Kidney (tissue), 13 donors: ENCODE measurements at regions not wholly inside any gene's neighbourhood (a gene's known extent, or its start where the extent isn't known, plus 50 kb on each side); places are given as distances from the start of the nearest gene placed in this dataset.
A peak's percentile ranks its signal among the peaks of the same experiment; 100 is the strongest.

ENCODE experiments used
- DNase-seq, 5 donors: peaks; one replicate each; pipeline ENCODE4 v3.0.0-alpha.2; 2013 to 2020
- FAIRE-seq: peaks from 2 replicates; lab custom pipeline; 2012; peaks lifted over from hg19 to GRCh38; lab: Jason Lieb, UNC
- H3K27ac ChIP-seq, 2 donors: one replicate each; pipeline ENCODE4 v1.7.0; 2013; ENCODE audit warnings: low read depth in 2 of 2, low read length in 2 of 2, inconsistent platforms in 1 of 2
- H3K27me3 ChIP-seq: one replicate; pipeline ENCODE4 v1.7.1; 2013; ENCODE audit warnings: low read length, inconsistent platforms; ENCODE audit not compliant: control insufficient read depth, insufficient read depth
- H3K36me3 ChIP-seq, 3 donors: one replicate each; pipeline versions ENCODE4 v1.7.0 to v1.7.1; 2013; ENCODE audit warnings: low read length in 3 of 3, control low read depth in 1 of 3, inconsistent platforms in 1 of 3; ENCODE audit not compliant: insufficient read depth in 3 of 3, control insufficient read depth in 2 of 3
- H3K4me1 ChIP-seq, 3 donors: one replicate each; pipeline versions ENCODE4 v1.7.0 to v1.7.1; 2013; ENCODE audit warnings: low read length in 3 of 3, inconsistent platforms in 1 of 3, low read depth in 1 of 3; ENCODE audit not compliant: control insufficient read depth in 2 of 3, insufficient read depth in 2 of 3
- H3K4me3 ChIP-seq, 3 donors: one replicate each; pipeline versions ENCODE4 v1.7.0 to v1.8.1; 2013; ENCODE audit warnings: low read length in 3 of 3, control low read depth in 1 of 3, inconsistent platforms in 1 of 3
- H3K9ac ChIP-seq, 3 donors: one replicate each; pipeline versions ENCODE4 v1.7.0 to v1.7.1; 2013; ENCODE audit warnings: low read length in 3 of 3, control low read depth in 1 of 3, inconsistent platforms in 1 of 3
- H3K9me3 ChIP-seq, 3 donors: one replicate each; pipeline versions ENCODE4 v1.7.0 to v1.7.1; 2013; ENCODE audit warnings: low read length in 3 of 3, control low read depth in 1 of 3, inconsistent platforms in 1 of 3; ENCODE audit not compliant: control insufficient read depth in 2 of 3, insufficient read depth in 1 of 3
- CTCF ChIP-seq: IDR thresholded peaks from 3 replicates; pipeline ENCODE4 v1.5.1; 2012; ENCODE audit warnings: mild to moderate bottlenecking, moderate library complexity, borderline replicate concordance; ENCODE audit not compliant: insufficient read depth; ENCODE audit errors: extremely low read depth
- intact Hi-C: fragments of 100-400 bp; cut with DNase I; formaldehyde crosslinking; loops from one replicate; pipeline ENCODE4 v1.11.1; 2022
- donor health status: control.
- donor health status: control.
- donor health status: control.
- donor health status: control.
- donor health status: control.
- donor health status: DM: yes; HTN: yes; CAD: no.
- donor health status: Normal renal cell carcinoma (clear cell type).

GRCh38 chr14:26395726-26396125 is 202.1 kb downstream of the NOVA1 start:
- no peak overlapping the region for H3K27ac ChIP-seq
- H3K9ac ChIP-seq, result no peak overlapping the region
- no peak for TF ChIP-seq CTCF
- H3K4me3 ChIP-seq, result no peak overlapping the region
- H3K9me3 ChIP-seq, result no peaks in the 10 kb centered on the region
- H3K27me3 ChIP-seq, result no peaks in the 10 kb centered on the region
- H3K36me3 ChIP-seq, result no peaks in the 10 kb centered on the region
- no peak for DNase-seq
- no peak for FAIRE-seq
- H3K4me1 ChIP-seq, result peaks cover 0 to 4% (median 3%) of the 10 kb centered on the region in 3 donors
- intact Hi-C loops, result no loop called here

GRCh38 chr14:26394150-26394810 is 203.6 kb downstream of the NOVA1 start:
- no peaks in the 10 kb centered on the region for H3K9me3 ChIP-seq
- no peak overlapping the region for H3K4me3 ChIP-seq
- peak in 3 of 5 donors; percentile 26 to 41 (median 37) for DNase-seq
- no peaks in the 10 kb centered on the region for H3K36me3 ChIP-seq
- peaks cover 0 to 4% (median 3%) of the 10 kb centered on the region in 3 donors for H3K4me1 ChIP-seq
- H3K27me3 ChIP-seq, result no peaks in the 10 kb centered on the region
- no peak for TF ChIP-seq CTCF
- FAIRE-seq, result no peak
- no peak overlapping the region for H3K27ac ChIP-seq
- no peak overlapping the region for H3K9ac ChIP-seq
- intact Hi-C loops, result no loop called here

- intact Hi-C loops, result no loop called here
- no peak overlapping the region for H3K9ac ChIP-seq
- no peaks in the 10 kb centered on the region for H3K27me3 ChIP-seq
- no peaks in the 10 kb centered on the region for H3K9me3 ChIP-seq
- no peak overlapping the region for H3K4me3 ChIP-seq
- H3K36me3 ChIP-seq, result no peaks in the 10 kb centered on the region
- peaks cover 0 to 4% (median 3%) of the 10 kb centered on the region in 3 donors for H3K4me1 ChIP-seq
- DNase-seq, result no peak
- TF ChIP-seq CTCF, result no peak
- no peak overlapping the region for H3K27ac ChIP-seq
- FAIRE-seq, result no peak
These were observed 205.3 kb downstream of the NOVA1 start for GRCh38 chr14:26392498-26392897.
